ENCODE measurements at regions not wholly inside any gene's neighbourhood (a gene's known extent, or its start where the extent isn't known, plus 50 kb on each side); places are given as distances from the start of the nearest gene placed in this dataset.

DNA sequence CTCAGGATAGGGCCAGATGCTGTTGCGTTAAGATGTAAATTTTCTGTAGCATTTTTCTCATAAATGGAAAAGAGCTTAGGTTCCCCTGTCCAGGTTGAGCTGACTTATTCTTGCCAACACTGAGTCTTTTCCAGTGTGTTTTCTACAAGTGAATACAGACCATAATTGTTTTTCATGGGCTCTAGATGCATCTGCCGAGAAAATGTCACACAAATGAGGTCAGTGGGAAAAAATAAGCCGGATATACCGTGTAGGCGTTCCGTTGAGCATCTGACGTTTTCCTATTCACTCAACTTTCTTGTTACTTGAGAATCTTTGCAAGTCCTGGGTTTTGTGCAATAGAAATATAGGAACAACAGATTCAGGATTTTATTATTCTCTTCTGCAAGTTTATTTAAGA is 582.9 kb upstream of the CDH4 start:
- TF ChIP-seq, protein P1, sequence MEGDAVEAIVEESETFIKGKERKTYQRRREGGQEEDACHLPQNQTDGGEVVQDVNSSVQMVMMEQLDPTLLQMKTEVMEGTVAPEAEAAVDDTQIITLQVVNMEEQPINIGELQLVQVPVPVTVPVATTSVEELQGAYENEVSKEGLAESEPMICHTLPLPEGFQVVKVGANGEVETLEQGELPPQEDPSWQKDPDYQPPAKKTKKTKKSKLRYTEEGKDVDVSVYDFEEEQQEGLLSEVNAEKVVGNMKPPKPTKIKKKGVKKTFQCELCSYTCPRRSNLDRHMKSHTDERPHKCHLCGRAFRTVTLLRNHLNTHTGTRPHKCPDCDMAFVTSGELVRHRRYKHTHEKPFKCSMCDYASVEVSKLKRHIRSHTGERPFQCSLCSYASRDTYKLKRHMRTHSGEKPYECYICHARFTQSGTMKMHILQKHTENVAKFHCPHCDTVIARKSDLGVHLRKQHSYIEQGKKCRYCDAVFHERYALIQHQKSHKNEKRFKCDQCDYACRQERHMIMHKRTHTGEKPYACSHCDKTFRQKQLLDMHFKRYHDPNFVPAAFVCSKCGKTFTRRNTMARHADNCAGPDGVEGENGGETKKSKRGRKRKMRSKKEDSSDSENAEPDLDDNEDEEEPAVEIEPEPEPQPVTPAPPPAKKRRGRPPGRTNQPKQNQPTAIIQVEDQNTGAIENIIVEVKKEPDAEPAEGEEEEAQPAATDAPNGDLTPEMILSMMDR (IDR thresholded peaks at IDR 0.05; ENCODE audit: insufficient read depth, low read length, poor library complexity, severe bottlenecking), result no peak
- no peak for TF ChIP-seq EZH2phosphoT487 (conservative IDR thresholded peaks at IDR 0.05; ENCODE audit: low read length)
